Right atrium auricular region (tissue), 2 donors: ENCODE measurements at regions not wholly inside any gene's neighbourhood (a gene's known extent, or its start where the extent isn't known, plus 50 kb on each side); places are given as distances from the start of the nearest gene placed in this dataset.

Experiments
- DNase-seq: peaks from one replicate; pipeline ENCODE4 v3.0.0-alpha.2; 2019; ENCODE audit warnings: low spot score
- H3K27ac ChIP-seq, 2 donors: fragments of 200-600 bp; sonication (generic); 1 replicate in 1 of 2; 2 replicates in 1 of 2; pipeline ENCODE4 v1.5.1; 2016 to 2019
- H3K27me3 ChIP-seq, 2 donors: fragments of 200-600 bp; sonication (generic); one replicate each; pipeline versions ENCODE4 v1.5.1 to v1.6.0; 2017 to 2019
- H3K36me3 ChIP-seq: fragments of 200-600 bp; sonication (generic); one replicate; pipeline ENCODE4 v1.5.1; 2016
- H3K4me1 ChIP-seq, 2 donors: fragments of 200-600 bp; sonication (generic); one replicate each; pipeline versions ENCODE4 v1.5.1 to v1.6.0; 2017 to 2019
- H3K4me3 ChIP-seq, 2 donors: fragments of 200-600 bp; sonication (generic); 1 replicate in 1 of 2; 2 replicates in 1 of 2; pipeline ENCODE4 v1.5.1; 2017 to 2019; ENCODE audit warnings: mild to moderate bottlenecking in 1 of 2, moderate library complexity in 1 of 2
- H3K9me3 ChIP-seq, 2 donors: fragments of 200-600 bp; sonication (generic); one replicate each; pipeline ENCODE4 v1.5.1; 2019
- TF ChIP-seq, protein P1 (sequence below), 2 donors: fragments of 200-600 bp; sonication (generic); IDR thresholded peaks; one replicate each; pipeline ENCODE4 v1.5.1; 2019; ENCODE audit warnings: antibody characterized with exemption in 2 of 2

DNA sequence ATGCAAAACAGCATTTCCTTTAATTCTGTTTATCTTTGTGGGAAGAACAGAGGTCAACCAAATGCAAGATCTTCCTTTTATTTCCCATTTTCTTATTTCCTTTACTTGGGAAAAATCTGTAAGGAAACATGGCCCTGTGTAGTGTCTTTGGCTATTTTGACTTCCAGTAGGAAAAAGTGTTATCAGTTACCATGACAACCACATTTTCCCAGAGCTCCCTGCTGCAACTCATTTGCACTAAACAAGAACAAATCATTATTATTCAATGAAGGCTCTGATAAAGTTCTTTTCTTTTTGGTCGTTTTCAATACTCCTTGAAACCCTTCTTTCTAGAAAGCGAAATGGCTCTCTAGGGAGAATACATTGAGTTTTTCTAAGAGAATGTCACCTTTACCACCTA, 117.2 kb upstream of the DDX53 start:
- DNase-seq, result no peak
- Histone ChIP-seq H3K27me3 (no peaks in the 10 kb centered on the region), H3K4me1 (no peaks in the 10 kb centered on the region), H3K36me3 (no peaks in the 10 kb centered on the region), H3K9me3 (no peaks in the 10 kb centered on the region), H3K4me3 (no peak overlapping the region), H3K27ac (no peak overlapping the region)
- TF ChIP-seq, protein P1, sequence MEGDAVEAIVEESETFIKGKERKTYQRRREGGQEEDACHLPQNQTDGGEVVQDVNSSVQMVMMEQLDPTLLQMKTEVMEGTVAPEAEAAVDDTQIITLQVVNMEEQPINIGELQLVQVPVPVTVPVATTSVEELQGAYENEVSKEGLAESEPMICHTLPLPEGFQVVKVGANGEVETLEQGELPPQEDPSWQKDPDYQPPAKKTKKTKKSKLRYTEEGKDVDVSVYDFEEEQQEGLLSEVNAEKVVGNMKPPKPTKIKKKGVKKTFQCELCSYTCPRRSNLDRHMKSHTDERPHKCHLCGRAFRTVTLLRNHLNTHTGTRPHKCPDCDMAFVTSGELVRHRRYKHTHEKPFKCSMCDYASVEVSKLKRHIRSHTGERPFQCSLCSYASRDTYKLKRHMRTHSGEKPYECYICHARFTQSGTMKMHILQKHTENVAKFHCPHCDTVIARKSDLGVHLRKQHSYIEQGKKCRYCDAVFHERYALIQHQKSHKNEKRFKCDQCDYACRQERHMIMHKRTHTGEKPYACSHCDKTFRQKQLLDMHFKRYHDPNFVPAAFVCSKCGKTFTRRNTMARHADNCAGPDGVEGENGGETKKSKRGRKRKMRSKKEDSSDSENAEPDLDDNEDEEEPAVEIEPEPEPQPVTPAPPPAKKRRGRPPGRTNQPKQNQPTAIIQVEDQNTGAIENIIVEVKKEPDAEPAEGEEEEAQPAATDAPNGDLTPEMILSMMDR (IDR thresholded peaks at IDR 0.05), result no peak

DNA sequence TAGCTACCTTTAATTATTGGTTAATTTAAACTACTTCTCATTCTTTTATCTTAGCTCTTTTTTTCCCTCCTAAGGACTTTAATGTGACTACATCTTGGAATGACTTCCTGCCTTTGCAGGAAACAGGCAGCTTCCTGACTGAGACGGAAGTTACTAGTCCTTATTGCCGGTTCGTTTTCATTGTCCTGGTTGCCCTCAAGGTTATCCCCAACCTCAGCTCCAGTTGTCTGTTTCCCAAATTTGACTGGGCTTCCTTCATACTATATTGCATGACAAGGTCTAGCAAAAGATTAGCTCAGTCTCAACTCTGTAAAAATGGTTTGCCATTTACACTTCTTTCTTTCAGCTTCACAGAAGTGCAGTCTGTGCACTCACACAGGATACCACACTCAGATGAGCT, 109.9 kb upstream of the DDX53 start:
- no peaks in the 10 kb centered on the region for H3K36me3 ChIP-seq
- H3K9me3 ChIP-seq, result no peaks in the 10 kb centered on the region
- no peaks in the 10 kb centered on the region for H3K4me1 ChIP-seq
- no peak overlapping the region for H3K4me3 ChIP-seq
- TF ChIP-seq, protein P1 (IDR thresholded peaks at IDR 0.05), result no peak
- H3K27ac ChIP-seq, result no peak overlapping the region
- no peaks in the 10 kb centered on the region for H3K27me3 ChIP-seq
- DNase-seq, result no peak

DNA sequence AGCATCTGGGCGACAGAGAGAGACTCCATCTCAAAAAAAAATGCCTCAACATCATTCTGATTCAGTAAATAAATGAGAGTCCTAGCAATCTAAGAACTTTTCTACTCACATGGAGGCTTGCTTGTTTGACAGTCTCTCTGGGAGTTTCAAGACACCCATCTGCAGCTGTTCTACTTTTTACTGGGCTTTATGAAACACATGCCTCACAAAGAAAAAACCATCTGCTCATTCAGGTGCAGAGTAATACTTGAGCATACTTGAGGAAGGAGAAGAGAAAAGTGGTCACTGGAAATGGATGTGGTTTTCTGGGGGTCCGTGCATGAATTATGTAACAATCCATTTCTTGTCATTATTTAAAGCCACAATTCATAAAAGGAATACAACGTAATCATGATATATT, 87.1 kb upstream of the DDX53 start:
- H3K4me3 ChIP-seq, result no peak overlapping the region
- TF ChIP-seq, protein P1 (IDR thresholded peaks at IDR 0.05), result no peak
- H3K36me3 ChIP-seq, result no peaks in the 10 kb centered on the region
- H3K4me1 ChIP-seq, result no peaks in the 10 kb centered on the region
- H3K9me3 ChIP-seq, result no peaks in the 10 kb centered on the region
- H3K27ac ChIP-seq, result no peak overlapping the region
- no peaks in the 10 kb centered on the region for H3K27me3 ChIP-seq
- no peak for DNase-seq

DNA sequence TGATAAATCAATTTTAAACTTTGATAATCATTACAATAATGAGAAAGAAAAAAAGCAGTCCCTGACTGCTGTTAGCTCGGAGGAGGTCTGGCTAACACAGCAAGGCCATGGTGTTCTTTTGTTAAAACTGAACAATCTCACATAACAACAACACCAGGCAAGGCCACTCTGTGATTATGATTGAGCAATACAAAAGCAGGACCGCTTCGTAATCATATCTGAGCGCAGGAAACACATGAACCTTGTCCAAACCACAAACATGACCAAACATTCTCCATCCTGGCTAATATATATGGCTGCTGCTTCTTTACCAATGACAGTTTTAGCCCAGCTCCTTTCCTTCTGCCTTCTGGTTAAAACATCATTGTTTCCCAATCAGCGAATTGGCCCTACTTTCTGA, 76.8 kb upstream of the DDX53 start:
- Histone ChIP-seq H3K4me1 (no peaks in the 10 kb centered on the region), H3K9me3 (no peaks in the 10 kb centered on the region), H3K4me3 (no peak overlapping the region), H3K27ac (no peak overlapping the region), H3K27me3 (no peaks in the 10 kb centered on the region), H3K36me3 (no peaks in the 10 kb centered on the region)
- DNase-seq, result no peak
- TF ChIP-seq, protein P1 (IDR thresholded peaks at IDR 0.05), result no peak

DNA sequence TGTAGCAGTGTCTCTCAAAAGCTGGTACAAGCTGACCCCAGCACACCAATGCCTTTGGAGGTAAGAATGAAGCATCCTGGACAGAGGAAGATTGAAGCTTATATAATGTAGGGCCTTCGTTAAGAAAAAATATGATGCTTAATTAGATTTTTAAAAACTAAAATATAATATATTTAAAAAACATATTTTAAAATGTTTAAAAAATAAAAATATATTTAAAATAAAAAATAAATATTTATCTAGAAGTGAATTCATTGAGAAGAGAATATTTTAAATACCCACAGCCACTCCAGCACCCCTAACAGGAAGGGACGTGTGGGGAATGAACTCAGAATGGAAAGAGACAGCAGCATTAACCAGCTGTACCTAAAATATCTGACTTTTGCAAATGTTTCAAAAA, 65.1 kb upstream of the DDX53 start:
- DNase-seq, result no peak
- no peaks in the 10 kb centered on the region for H3K27me3 ChIP-seq
- no peaks in the 10 kb centered on the region for H3K4me1 ChIP-seq
- H3K9me3 ChIP-seq, result no peaks in the 10 kb centered on the region
- TF ChIP-seq, protein P1 (IDR thresholded peaks at IDR 0.05), result no peak
- no peak overlapping the region for H3K27ac ChIP-seq
- no peaks in the 10 kb centered on the region for H3K36me3 ChIP-seq
- H3K4me3 ChIP-seq, result no peak overlapping the region

DNA sequence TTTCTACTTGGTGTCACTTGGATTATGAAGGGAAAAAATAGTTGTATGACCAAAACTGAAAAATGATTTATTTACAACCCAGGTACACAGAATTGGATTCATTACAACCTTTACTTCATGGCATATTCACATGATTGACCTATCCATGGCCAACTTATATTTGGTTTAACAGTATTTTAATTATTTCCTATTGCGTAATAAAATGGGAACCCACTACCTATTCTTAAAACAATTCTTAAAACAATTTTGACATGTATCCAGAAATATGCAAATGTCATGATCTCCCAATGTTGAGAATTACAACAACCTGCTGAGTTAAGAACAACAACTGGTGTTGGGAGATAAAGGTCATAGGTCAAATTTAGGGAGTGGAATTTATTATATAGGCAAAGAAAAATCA, 54.8 kb upstream of the DDX53 start:
- Histone ChIP-seq H3K4me3 (no peak overlapping the region), H3K27ac (no peak overlapping the region), H3K9me3 (no peaks in the 10 kb centered on the region), H3K4me1 (no peaks in the 10 kb centered on the region), H3K36me3 (no peaks in the 10 kb centered on the region), H3K27me3 (no peaks in the 10 kb centered on the region)
- TF ChIP-seq, protein P1 (IDR thresholded peaks at IDR 0.05), result no peak
- DNase-seq, result no peak
